OCI-LY1 (cell line): ENCODE measurements at regions not wholly inside any gene's neighbourhood (a gene's known extent, or its start where the extent isn't known, plus 50 kb on each side); places are given as distances from the start of the nearest gene placed in this dataset.

Experiments
- CTCF ChIP-seq: fragments of 200-600 bp; sonication (generic), shearing (Covaris generic); IDR thresholded peaks from 2 replicates; pipeline ENCODE4 v1.5.1; 2017; ENCODE audit warnings: mild to moderate bottlenecking, antibody characterized with exemption, low read length, moderate library complexity, mixed read lengths
- EZH2 ChIP-seq: fragments of 200-600 bp; sonication (generic), shearing (Covaris generic); IDR thresholded peaks from 2 replicates; pipeline ENCODE4 v1.8.0; 2017; ENCODE audit warnings: borderline replicate concordance, mixed run types, mild to moderate bottlenecking, antibody characterized with exemption, low read length, moderate library complexity, mixed read lengths

DNA sequence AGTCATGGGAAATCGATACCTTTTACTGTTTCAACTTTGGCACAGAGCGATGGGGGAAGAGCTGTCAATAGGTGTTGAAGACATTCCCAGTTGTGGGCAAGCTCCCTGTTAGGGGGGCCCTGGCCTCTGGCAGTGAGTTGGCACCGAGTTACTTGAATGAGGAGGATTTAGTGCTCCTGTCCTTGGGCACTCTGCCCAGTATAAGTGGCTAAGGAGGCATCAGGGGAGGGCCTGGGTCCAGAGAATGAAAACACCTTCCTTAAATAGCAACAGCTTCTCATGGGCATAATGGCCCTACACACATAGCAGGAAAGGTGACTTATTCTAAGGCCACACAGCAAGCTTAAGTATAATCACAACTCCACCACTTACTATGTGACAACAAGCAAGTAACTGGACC, 664.4 kb downstream of the PTPRU start:
- TF ChIP-seq CTCF (no peak), EZH2 (no peak)
